ENCODE measurements at regions not wholly inside any gene's neighbourhood (a gene's known extent, or its start where the extent isn't known, plus 50 kb on each side); places are given as distances from the start of the nearest gene placed in this dataset.

- BruUV-seq (replicated peaks): no TSS peak
- TF ChIP-seq POLR2AphosphoS5 (IDR thresholded peaks at IDR 0.05; ENCODE audit: low read depth, low read length) (no peak), SIN3A (IDR thresholded peaks at IDR 0.05; ENCODE audit: borderline replicate concordance, insufficient read depth, low read depth, low read length) (no peak), TCF7L2 (IDR thresholded peaks at IDR 0.05; ENCODE audit: low read depth, low read length) (no peak), REST (IDR thresholded peaks at IDR 0.05; ENCODE audit: insufficient read depth in 1 of 2, low read depth in 2 of 2, low read length in 1 of 2) (no peak), CTCF (IDR thresholded peaks at IDR 0.05) (no peak)
- H3K27me3 ChIP-seq (ENCODE audit: control insufficient read depth, insufficient read depth, low read length): no peaks in the 10 kb centered on the region
- H3K36me3 ChIP-seq (ENCODE audit: control insufficient read depth, insufficient read depth, low read length): no peaks in the 10 kb centered on the region
- DNase-seq (ENCODE audit: low read depth, low spot score) (no peak), ATAC-seq (no peak)
- peak overlapping the region; percentile 49; the same call in 1 of the 2 replicates for H3K27ac ChIP-seq (ENCODE audit: low read length)
- CTCF ChIA-PET: no interaction called here
- no peaks in the 10 kb centered on the region; the same call in 1 of the 2 replicates for H3K4me1 ChIP-seq (ENCODE audit: control insufficient read depth, insufficient read depth, low read length)
- intact Hi-C loops (cut with micrococcal nuclease; ENCODE audit: unreplicated experiment): no loop called here
- in situ Hi-C loops (cut with HindIII; ENCODE audit: low pct_unique_long_range_greater_than_20kb, low sequenced_read_pairs): no loop called here
- H3K4me3 ChIP-seq (ENCODE audit: low read depth in 2 of 2, low read length in 2 of 2): no peak overlapping the region
- H3K9me3 ChIP-seq (ENCODE audit: control insufficient read depth, insufficient read depth, low read depth, low read length): no peaks in the 10 kb centered on the region
- POLR2A ChIA-PET: no interaction called here
Measured at GRCh38 chr12:116442946-116443345, 116.2 kb upstream of the MAP1LC3B2 start.

- no TSS peak for BruUV-seq (replicated peaks)
- no peak for TF ChIP-seq TCF7L2 (IDR thresholded peaks at IDR 0.05; ENCODE audit: low read depth, low read length)
- TF ChIP-seq REST (IDR thresholded peaks at IDR 0.05; ENCODE audit: insufficient read depth in 1 of 2, low read depth in 2 of 2, low read length in 1 of 2): no peak
- TF ChIP-seq SIN3A (IDR thresholded peaks at IDR 0.05; ENCODE audit: borderline replicate concordance, insufficient read depth, low read depth, low read length): no peak
- Histone ChIP-seq H3K4me1 (ENCODE audit: control insufficient read depth, insufficient read depth, low read length) (peaks cover 8% of the 10 kb centered on the region), H3K36me3 (ENCODE audit: control insufficient read depth, insufficient read depth, low read length) (no peaks in the 10 kb centered on the region), H3K27me3 (ENCODE audit: control insufficient read depth, insufficient read depth, low read length) (no peaks in the 10 kb centered on the region), H3K4me3 (ENCODE audit: low read depth in 2 of 2, low read length in 2 of 2) (no peak overlapping the region), H3K9me3 (ENCODE audit: control insufficient read depth, insufficient read depth, low read depth, low read length) (no peaks in the 10 kb centered on the region), H3K27ac (ENCODE audit: low read length) (peak overlapping the region; percentile 53)
- ATAC-seq: no peak
- CTCF ChIA-PET: no interaction called here
- in situ Hi-C loops (cut with HindIII; ENCODE audit: low pct_unique_long_range_greater_than_20kb, low sequenced_read_pairs) (no loop called here), intact Hi-C loops (cut with micrococcal nuclease; ENCODE audit: unreplicated experiment) (no loop called here)
- POLR2A ChIA-PET: no interaction called here
- DNase-seq (ENCODE audit: low read depth, low spot score): no peak
Measured at GRCh38 chr12:116443821-116444589, 115.2 kb upstream of the MAP1LC3B2 start.

Data from Panc1 (cell line).